Breast epithelium (tissue), 3 donors: ENCODE measurements at regions not wholly inside any gene's neighbourhood (a gene's known extent, or its start where the extent isn't known, plus 50 kb on each side); places are given as distances from the start of the nearest gene placed in this dataset.

Experiments
- POLR2A ChIP-seq: fragments of 450-650 bp; IDR thresholded peaks from one replicate; pipeline ENCODE4 v1.6.1; 2016; ENCODE audit warnings: antibody characterized with exemption, mild to moderate bottlenecking, moderate library complexity
- TF ChIP-seq, protein P1 (sequence below), 3 donors: fragments of 450-650 bp; IDR thresholded peaks; one replicate each; pipeline ENCODE4 v1.5.1; 2016 to 2017; ENCODE audit warnings: antibody characterized with exemption in 3 of 3, mild to moderate bottlenecking in 3 of 3, moderate library complexity in 3 of 3

DNA sequence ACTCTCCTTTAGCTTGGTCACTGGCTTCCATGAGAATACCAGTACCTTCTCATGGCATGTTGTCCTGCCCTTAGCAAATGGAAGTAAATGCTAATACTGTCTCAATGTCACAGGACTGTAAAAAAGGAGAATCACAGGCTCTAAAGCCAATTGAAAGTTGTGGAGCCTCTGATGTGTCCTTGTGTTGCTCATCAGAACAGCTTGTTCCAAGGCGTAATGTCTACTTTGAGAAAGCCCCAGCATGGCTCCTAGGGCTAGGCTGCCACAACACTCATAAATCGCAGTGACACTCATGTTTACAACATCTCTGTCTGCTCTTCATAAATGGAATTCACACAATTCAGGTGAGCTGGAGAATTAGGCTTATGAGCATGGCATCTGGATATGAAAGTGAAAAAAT lies 94.9 kb downstream of the ACTL7B start:
- TF ChIP-seq, protein P1, sequence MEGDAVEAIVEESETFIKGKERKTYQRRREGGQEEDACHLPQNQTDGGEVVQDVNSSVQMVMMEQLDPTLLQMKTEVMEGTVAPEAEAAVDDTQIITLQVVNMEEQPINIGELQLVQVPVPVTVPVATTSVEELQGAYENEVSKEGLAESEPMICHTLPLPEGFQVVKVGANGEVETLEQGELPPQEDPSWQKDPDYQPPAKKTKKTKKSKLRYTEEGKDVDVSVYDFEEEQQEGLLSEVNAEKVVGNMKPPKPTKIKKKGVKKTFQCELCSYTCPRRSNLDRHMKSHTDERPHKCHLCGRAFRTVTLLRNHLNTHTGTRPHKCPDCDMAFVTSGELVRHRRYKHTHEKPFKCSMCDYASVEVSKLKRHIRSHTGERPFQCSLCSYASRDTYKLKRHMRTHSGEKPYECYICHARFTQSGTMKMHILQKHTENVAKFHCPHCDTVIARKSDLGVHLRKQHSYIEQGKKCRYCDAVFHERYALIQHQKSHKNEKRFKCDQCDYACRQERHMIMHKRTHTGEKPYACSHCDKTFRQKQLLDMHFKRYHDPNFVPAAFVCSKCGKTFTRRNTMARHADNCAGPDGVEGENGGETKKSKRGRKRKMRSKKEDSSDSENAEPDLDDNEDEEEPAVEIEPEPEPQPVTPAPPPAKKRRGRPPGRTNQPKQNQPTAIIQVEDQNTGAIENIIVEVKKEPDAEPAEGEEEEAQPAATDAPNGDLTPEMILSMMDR (IDR thresholded peaks at IDR 0.05) = no peak
- TF ChIP-seq POLR2A = no peak
